ENCODE measurements at regions not wholly inside any gene's neighbourhood (a gene's known extent, or its start where the extent isn't known, plus 50 kb on each side); places are given as distances from the start of the nearest gene placed in this dataset.

DNA sequence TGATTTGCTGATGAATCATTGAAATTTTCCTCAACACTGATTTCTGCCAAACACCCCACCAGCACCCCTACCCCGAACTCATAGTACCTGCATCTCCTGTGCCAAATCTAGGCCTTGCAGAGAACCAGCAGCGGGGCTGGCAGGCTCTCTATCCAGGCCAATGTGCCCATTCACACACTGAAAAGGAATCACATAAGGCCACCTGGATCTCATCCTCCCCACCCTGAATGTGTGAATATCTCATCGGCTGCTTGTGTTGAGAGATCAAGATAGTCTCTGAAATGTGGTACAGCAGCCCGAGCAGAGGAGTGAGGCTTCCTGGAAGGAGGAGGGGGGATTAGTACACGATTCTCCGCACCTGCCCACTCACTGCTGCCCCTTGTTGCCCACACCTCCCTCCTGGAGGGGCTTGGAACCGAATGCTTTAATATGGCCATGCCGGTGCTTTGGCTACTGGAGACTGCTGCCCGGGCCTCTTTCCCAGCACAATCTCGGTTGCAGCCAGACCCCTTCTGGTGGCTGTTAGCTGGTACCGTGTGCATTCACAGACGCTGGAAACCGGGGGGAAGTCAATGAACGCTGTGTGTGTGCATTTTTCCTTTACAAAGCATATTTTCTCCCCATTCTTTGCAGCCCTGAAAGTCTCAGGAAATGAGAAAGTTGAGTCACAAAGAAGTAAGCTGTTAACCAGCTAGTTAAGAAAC, 619.5 kb downstream of the MATN1 start:
- TF ChIP-seq, protein P1, sequence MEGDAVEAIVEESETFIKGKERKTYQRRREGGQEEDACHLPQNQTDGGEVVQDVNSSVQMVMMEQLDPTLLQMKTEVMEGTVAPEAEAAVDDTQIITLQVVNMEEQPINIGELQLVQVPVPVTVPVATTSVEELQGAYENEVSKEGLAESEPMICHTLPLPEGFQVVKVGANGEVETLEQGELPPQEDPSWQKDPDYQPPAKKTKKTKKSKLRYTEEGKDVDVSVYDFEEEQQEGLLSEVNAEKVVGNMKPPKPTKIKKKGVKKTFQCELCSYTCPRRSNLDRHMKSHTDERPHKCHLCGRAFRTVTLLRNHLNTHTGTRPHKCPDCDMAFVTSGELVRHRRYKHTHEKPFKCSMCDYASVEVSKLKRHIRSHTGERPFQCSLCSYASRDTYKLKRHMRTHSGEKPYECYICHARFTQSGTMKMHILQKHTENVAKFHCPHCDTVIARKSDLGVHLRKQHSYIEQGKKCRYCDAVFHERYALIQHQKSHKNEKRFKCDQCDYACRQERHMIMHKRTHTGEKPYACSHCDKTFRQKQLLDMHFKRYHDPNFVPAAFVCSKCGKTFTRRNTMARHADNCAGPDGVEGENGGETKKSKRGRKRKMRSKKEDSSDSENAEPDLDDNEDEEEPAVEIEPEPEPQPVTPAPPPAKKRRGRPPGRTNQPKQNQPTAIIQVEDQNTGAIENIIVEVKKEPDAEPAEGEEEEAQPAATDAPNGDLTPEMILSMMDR (IDR thresholded peaks at IDR 0.05): no peak
- TF ChIP-seq POLR2A (IDR thresholded peaks at IDR 0.05): no peak
